Nephron progenitor cell (in vitro differentiated cells): ENCODE measurements at regions not wholly inside any gene's neighbourhood (a gene's known extent, or its start where the extent isn't known, plus 50 kb on each side); places are given as distances from the start of the nearest gene placed in this dataset.

ENCODE experiments used
- DNase-seq: peaks from one replicate; pipeline ENCODE4 v3.0.0; 2021
- H3K27ac Mint-ChIP-seq: 2 replicates; pipeline ENCODE4 v1.8.0; 2021; ENCODE audit warnings: mild to moderate bottlenecking, moderate library complexity, mixed read lengths
- H3K27me3 Mint-ChIP-seq: 2 replicates; pipeline ENCODE4 v1.8.0; 2021; ENCODE audit warnings: mild to moderate bottlenecking, low read depth, mixed read lengths; ENCODE audit not compliant: poor library complexity
- H3K36me3 Mint-ChIP-seq: 2 replicates; pipeline ENCODE4 v1.8.0; 2021; ENCODE audit warnings: low read depth, mixed read lengths
- H3K4me1 Mint-ChIP-seq: 2 replicates; pipeline ENCODE4 v1.8.0; 2021; ENCODE audit warnings: mixed read lengths
- H3K4me3 Mint-ChIP-seq: 2 replicates; pipeline ENCODE4 v1.8.0; 2021; ENCODE audit warnings: mild to moderate bottlenecking, moderate library complexity, mixed read lengths
- H3K9me3 Mint-ChIP-seq: 2 replicates; pipeline ENCODE4 v1.8.0; 2021; ENCODE audit warnings: mild to moderate bottlenecking, moderate library complexity, mixed read lengths
- CTCF ChIP-seq: fragments of 200-600 bp; sonication (generic); IDR thresholded peaks from 2 replicates; pipeline ENCODE4 v1.5.0; 2021; ENCODE audit warnings: antibody characterized with exemption

GRCh38 chr2:198775737-198776136 is 682.0 kb downstream of the SATB2 start:
- DNase-seq = no peak
- Mint-ChIP-seq H3K27ac (no peak overlapping the region), H3K27me3 (peaks cover 5% of the 10 kb centered on the region), H3K36me3 (no peaks in the 10 kb centered on the region), H3K4me1 (no peaks in the 10 kb centered on the region), H3K4me3 (no peak overlapping the region), H3K9me3 (no peaks in the 10 kb centered on the region)
- no peak for TF ChIP-seq CTCF

GRCh38 chr2:198774576-198774975 is 683.2 kb downstream of the SATB2 start:
- Mint-ChIP-seq H3K9me3 (no peaks in the 10 kb centered on the region), H3K4me1 (no peaks in the 10 kb centered on the region), H3K4me3 (no peak overlapping the region), H3K27me3 (peaks cover 5% of the 10 kb centered on the region), H3K27ac (no peak overlapping the region), H3K36me3 (no peaks in the 10 kb centered on the region)
- no peak for TF ChIP-seq CTCF
- no peak for DNase-seq

GRCh38 chr2:198767694-198768093 is 690.0 kb downstream of the SATB2 start:
- TF ChIP-seq CTCF = no peak
- no peak for DNase-seq
- Mint-ChIP-seq H3K36me3 (no peaks in the 10 kb centered on the region), H3K4me1 (peaks cover 14% of the 10 kb centered on the region), H3K27me3 (no peaks in the 10 kb centered on the region), H3K9me3 (no peaks in the 10 kb centered on the region), H3K4me3 (no peak overlapping the region), H3K27ac (no peak overlapping the region)

- Mint-ChIP-seq H3K4me1 (peaks cover 9% of the 10 kb centered on the region), H3K36me3 (no peaks in the 10 kb centered on the region), H3K27ac (no peak overlapping the region)
These were observed 693.9 kb downstream of the SATB2 start for GRCh38 chr2:198763793-198764192.

GRCh38 chr2:198762441-198762840 is 695.3 kb downstream of the SATB2 start:
- Mint-ChIP-seq H3K4me1 (peaks cover 9% of the 10 kb centered on the region), H3K27ac (no peak overlapping the region), H3K9me3 (no peaks in the 10 kb centered on the region), H3K4me3 (no peak overlapping the region), H3K27me3 (no peaks in the 10 kb centered on the region), H3K36me3 (no peaks in the 10 kb centered on the region)
- TF ChIP-seq CTCF = no peak
- no peak for DNase-seq

More at GRCh38 chr2:198763793-198764192, 693.9 kb downstream of the SATB2 start:
- DNase-seq = no peak
- H3K9me3 Mint-ChIP-seq = no peaks in the 10 kb centered on the region
- no peak for TF ChIP-seq CTCF
- no peak overlapping the region for H3K4me3 Mint-ChIP-seq
- H3K27me3 Mint-ChIP-seq = no peaks in the 10 kb centered on the region

- Mint-ChIP-seq H3K9me3 (no peaks in the 10 kb centered on the region), H3K4me1 (no peaks in the 10 kb centered on the region), H3K27ac (no peak overlapping the region), H3K27me3 (no peaks in the 10 kb centered on the region), H3K4me3 (no peak overlapping the region), H3K36me3 (no peaks in the 10 kb centered on the region)
- no peak for DNase-seq
- no peak for TF ChIP-seq CTCF
These were observed 700.7 kb downstream of the SATB2 start for GRCh38 chr2:198757069-198757468.
